MM.1S (cell line): ENCODE measurements at regions not wholly inside any gene's neighbourhood (a gene's known extent, or its start where the extent isn't known, plus 50 kb on each side); places are given as distances from the start of the nearest gene placed in this dataset.

Experiments used
- DNase-seq: peaks from one replicate; pipeline ENCODE4 v3.0.0-alpha.2; 2015
- H2AFZ ChIP-seq: fragments of 300-600 bp; sonication (generic); 2 replicates; pipeline ENCODE4 v1.6.0; 2016; ENCODE audit warnings: antibody characterized with exemption, low read length
- H3F3A ChIP-seq: fragments of 300-600 bp; sonication (generic); 2 replicates; pipeline ENCODE4 v1.6.1; 2016; ENCODE audit warnings: mild to moderate bottlenecking, antibody characterized with exemption, low read length, moderate library complexity, mixed read lengths; ENCODE audit not compliant: insufficient read depth
- H3K27ac ChIP-seq: fragments of 300-600 bp; sonication (generic); 2 replicates; pipeline ENCODE4 v1.5.1; 2016; ENCODE audit warnings: mild to moderate bottlenecking, low read length
- H3K27me3 ChIP-seq: fragments of 300-600 bp; sonication (generic); replicated peaks from 2 replicates; pipeline ENCODE4 v1.6.0; 2016; ENCODE audit warnings: low read length; ENCODE audit not compliant: insufficient read depth
- H3K36me3 ChIP-seq: fragments of 300-600 bp; sonication (generic); replicated peaks from 2 replicates; pipeline ENCODE4 v1.6.1; 2016; ENCODE audit warnings: mild to moderate bottlenecking, low read length, mixed read lengths; ENCODE audit not compliant: insufficient read depth
- H3K4me1 ChIP-seq: fragments of 300-600 bp; sonication (generic); 2 replicates; pipeline ENCODE4 v1.6.1; 2016; ENCODE audit warnings: low read length, mixed read lengths
- H3K4me2 ChIP-seq: fragments of 300-600 bp; sonication (generic); 2 replicates; pipeline ENCODE4 v1.6.0; 2016; ENCODE audit warnings: low read depth, low read length
- H3K4me3 ChIP-seq: fragments of 300-600 bp; sonication (generic); 2 replicates; pipeline ENCODE4 v1.5.1; 2016; ENCODE audit warnings: low read length, mixed read lengths
- H3K79me2 ChIP-seq: fragments of 300-600 bp; sonication (generic); 2 replicates; pipeline ENCODE4 v1.6.1; 2016; ENCODE audit warnings: mixed run types, low read length, mixed read lengths
- H3K9ac ChIP-seq: fragments of 300-600 bp; sonication (generic); 2 replicates; pipeline ENCODE4 v1.6.1; 2016; ENCODE audit warnings: low read length, mixed read lengths
- H3K9me2 ChIP-seq: fragments of 300-600 bp; sonication (generic); replicated peaks from 2 replicates; pipeline ENCODE4 v1.6.1; 2016; ENCODE audit warnings: mild to moderate bottlenecking, low read length, mixed read lengths; ENCODE audit not compliant: insufficient read depth
- H3K9me3 ChIP-seq: fragments of 300-600 bp; sonication (generic); replicated peaks from 2 replicates; pipeline ENCODE4 v1.6.1; 2016; ENCODE audit warnings: mild to moderate bottlenecking, low read length, mixed read lengths; ENCODE audit not compliant: insufficient read depth
- H4K20me1 ChIP-seq: fragments of 300-600 bp; sonication (generic); 2 replicates; pipeline ENCODE4 v1.6.1; 2016; ENCODE audit warnings: mild to moderate bottlenecking, low read length, moderate library complexity, mixed read lengths; ENCODE audit not compliant: insufficient read depth
- EZH2 ChIP-seq: fragments of 300-600 bp; sonication (generic); optimal IDR thresholded peaks from 2 replicates; pipeline ENCODE3; 2017; ENCODE audit warnings: low read depth, mild to moderate bottlenecking, antibody characterized with exemption, low read length, mixed read lengths
- EZH2phosphoT487 ChIP-seq: fragments of 300-600 bp; sonication (generic); IDR thresholded peaks from 2 replicates; pipeline ENCODE4 v1.6.1; 2018; ENCODE audit warnings: antibody characterized with exemption, low read length
- TF ChIP-seq, protein P1 (sequence below): fragments of 300-600 bp; sonication (generic); IDR thresholded peaks from 2 replicates; pipeline ENCODE4 v1.5.1; 2016; ENCODE audit warnings: antibody characterized with exemption, low read length, mixed read lengths

DNA sequence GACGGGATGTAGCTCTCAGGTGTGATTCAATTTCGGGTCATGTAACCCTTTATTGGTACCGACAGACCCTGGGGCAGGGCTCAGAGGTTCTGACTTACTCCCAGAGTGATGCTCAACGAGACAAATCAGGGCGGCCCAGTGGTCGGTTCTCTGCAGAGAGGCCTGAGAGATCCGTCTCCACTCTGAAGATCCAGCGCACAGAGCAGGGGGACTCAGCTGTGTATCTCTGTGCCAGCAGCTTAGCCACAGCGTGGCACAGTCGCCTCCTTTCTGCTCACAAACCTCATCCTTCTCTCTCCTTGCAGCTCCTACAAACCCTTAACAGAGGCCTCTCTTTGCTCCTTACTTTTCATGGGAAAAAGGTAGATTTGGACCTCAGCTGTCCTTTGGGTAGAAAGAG is 197.5 kb upstream of the PRSS58 start:
- Histone ChIP-seq H3K9me2 (no peaks in the 10 kb centered on the region), H3K79me2 (no peaks in the 10 kb centered on the region), H3K36me3 (no peaks in the 10 kb centered on the region), H3K4me3 (no peak overlapping the region), H3K9ac (no peak overlapping the region), H3K27ac (no peak overlapping the region), H3K27me3 (no peaks in the 10 kb centered on the region), H3F3A (peaks cover 12% of the 10 kb centered on the region), H3K9me3 (no peaks in the 10 kb centered on the region), H3K4me1 (peaks cover 18% of the 10 kb centered on the region), H4K20me1 (no peaks in the 10 kb centered on the region), H2AFZ (no peak overlapping the region), H3K4me2 (no peak overlapping the region)
- no peak for DNase-seq
- TF ChIP-seq EZH2 (no peak), EZH2phosphoT487 (no peak)

DNA sequence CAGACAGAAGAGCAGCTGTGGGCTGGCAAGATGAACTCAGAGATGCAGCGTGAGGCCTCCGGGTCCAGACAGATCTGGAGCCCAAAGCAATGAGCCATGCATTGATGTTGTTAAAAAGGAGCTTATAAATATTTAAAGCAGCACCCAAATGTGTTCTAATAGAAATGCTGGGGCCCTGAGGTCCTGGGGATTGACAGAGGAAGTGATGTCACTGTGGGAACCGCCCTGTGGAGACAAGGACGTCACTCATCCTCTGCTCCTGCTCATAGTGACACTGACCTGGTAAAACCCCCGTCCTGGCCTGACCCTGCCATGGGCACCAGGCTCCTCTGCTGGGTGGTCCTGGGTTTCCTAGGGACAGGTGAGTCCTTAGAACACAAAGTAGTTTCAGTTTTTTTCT is 197.0 kb upstream of the PRSS58 start:
- no peaks in the 10 kb centered on the region for H3K79me2 ChIP-seq

GRCh38 chr7:142452791-142453190 is 194.9 kb upstream of the PRSS58 start:
- Histone ChIP-seq H3K27me3 (no peaks in the 10 kb centered on the region), H3K36me3 (no peaks in the 10 kb centered on the region), H3K4me3 (no peak overlapping the region), H3K79me2 (no peaks in the 10 kb centered on the region), H3F3A (no peaks in the 10 kb centered on the region), H3K4me2 (no peak overlapping the region), H2AFZ (no peak overlapping the region), H3K9me3 (no peaks in the 10 kb centered on the region), H3K9me2 (no peaks in the 10 kb centered on the region), H3K4me1 (peaks cover 3% of the 10 kb centered on the region; the same call in 1 of the 2 replicates), H3K9ac (no peak overlapping the region), H4K20me1 (no peaks in the 10 kb centered on the region), H3K27ac (no peak overlapping the region)
- no peak for TF ChIP-seq EZH2phosphoT487
- DNase-seq: no peak

More for the DNA sequence above, 197.0 kb upstream of the PRSS58 start:
- Histone ChIP-seq H3K4me1 (peaks cover 14% of the 10 kb centered on the region), H3K36me3 (no peaks in the 10 kb centered on the region), H4K20me1 (no peaks in the 10 kb centered on the region), H3K4me3 (no peak overlapping the region), H3K9me3 (no peaks in the 10 kb centered on the region), H3K4me2 (no peak overlapping the region), H2AFZ (no peak overlapping the region), H3K27me3 (no peaks in the 10 kb centered on the region), H3F3A (peaks cover 9% of the 10 kb centered on the region), H3K27ac (no peak overlapping the region), H3K9ac (no peak overlapping the region), H3K9me2 (no peaks in the 10 kb centered on the region)
- no peak for DNase-seq
- TF ChIP-seq, protein P1, sequence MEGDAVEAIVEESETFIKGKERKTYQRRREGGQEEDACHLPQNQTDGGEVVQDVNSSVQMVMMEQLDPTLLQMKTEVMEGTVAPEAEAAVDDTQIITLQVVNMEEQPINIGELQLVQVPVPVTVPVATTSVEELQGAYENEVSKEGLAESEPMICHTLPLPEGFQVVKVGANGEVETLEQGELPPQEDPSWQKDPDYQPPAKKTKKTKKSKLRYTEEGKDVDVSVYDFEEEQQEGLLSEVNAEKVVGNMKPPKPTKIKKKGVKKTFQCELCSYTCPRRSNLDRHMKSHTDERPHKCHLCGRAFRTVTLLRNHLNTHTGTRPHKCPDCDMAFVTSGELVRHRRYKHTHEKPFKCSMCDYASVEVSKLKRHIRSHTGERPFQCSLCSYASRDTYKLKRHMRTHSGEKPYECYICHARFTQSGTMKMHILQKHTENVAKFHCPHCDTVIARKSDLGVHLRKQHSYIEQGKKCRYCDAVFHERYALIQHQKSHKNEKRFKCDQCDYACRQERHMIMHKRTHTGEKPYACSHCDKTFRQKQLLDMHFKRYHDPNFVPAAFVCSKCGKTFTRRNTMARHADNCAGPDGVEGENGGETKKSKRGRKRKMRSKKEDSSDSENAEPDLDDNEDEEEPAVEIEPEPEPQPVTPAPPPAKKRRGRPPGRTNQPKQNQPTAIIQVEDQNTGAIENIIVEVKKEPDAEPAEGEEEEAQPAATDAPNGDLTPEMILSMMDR: no peak
- no peak for TF ChIP-seq EZH2
- TF ChIP-seq EZH2phosphoT487: no peak

GRCh38 chr7:142451817-142452216 is 194.0 kb upstream of the PRSS58 start:
- H3K9me2 ChIP-seq: no peaks in the 10 kb centered on the region
- no peaks in the 10 kb centered on the region for H4K20me1 ChIP-seq
- H3K4me1 ChIP-seq: peaks cover 3% of the 10 kb centered on the region; the same call in 1 of the 2 replicates
- H3F3A ChIP-seq: no peaks in the 10 kb centered on the region
- DNase-seq: no peak
- H3K4me2 ChIP-seq: no peak overlapping the region
- H3K79me2 ChIP-seq: no peaks in the 10 kb centered on the region
- no peak overlapping the region for H2AFZ ChIP-seq
- no peak overlapping the region for H3K9ac ChIP-seq
- H3K27ac ChIP-seq: no peak overlapping the region
- no peaks in the 10 kb centered on the region for H3K27me3 ChIP-seq
- H3K4me3 ChIP-seq: no peak overlapping the region
- TF ChIP-seq EZH2phosphoT487: no peak
- TF ChIP-seq, protein P1: no peak
- no peak for TF ChIP-seq EZH2
- no peaks in the 10 kb centered on the region for H3K9me3 ChIP-seq
- H3K36me3 ChIP-seq: no peaks in the 10 kb centered on the region
